HepG2 (cell line): ENCODE measurements at regions not wholly inside any gene's neighbourhood (a gene's known extent, or its start where the extent isn't known, plus 50 kb on each side); places are given as distances from the start of the nearest gene placed in this dataset.

ENCODE experiments used
- ARID3A ChIP-seq: IDR thresholded peaks from 2 replicates; pipeline ENCODE4 v1.6.1; 2012; ENCODE audit warnings: low read depth, low read length, improper control_type of control experiment
- CBX1 ChIP-seq: IDR thresholded peaks from one replicate; pipeline ENCODE4 v1.6.1; 2016; ENCODE audit warnings: antibody characterized with exemption, low read depth
- CCDC6 ChIP-seq: sonication (generic); formaldehyde crosslinking; IDR thresholded peaks from 2 replicates; pipeline ENCODE4 v1.8.1; 2022; ENCODE audit warnings: mild to moderate bottlenecking, missing genetic modification reagents, moderate library complexity
- GABPB1 ChIP-seq: IDR thresholded peaks from 2 replicates; pipeline ENCODE4 v1.6.1; 2016; ENCODE audit warnings: mild to moderate bottlenecking, missing genetic modification reagents, moderate library complexity, missing compliant biosample characterization
- GATAD2A ChIP-seq: IDR thresholded peaks from 2 replicates; pipeline ENCODE4 v1.6.1; 2016
- GLI4 ChIP-seq: sonication (generic); formaldehyde crosslinking; IDR thresholded peaks from 2 replicates; pipeline ENCODE4 v1.5.1; 2020; ENCODE audit warnings: missing genetic modification reagents, mild to moderate bottlenecking, moderate library complexity, borderline replicate concordance
- ISL2 ChIP-seq: sonication (generic); formaldehyde crosslinking; IDR thresholded peaks from 2 replicates; pipeline ENCODE4 v1.5.0; 2020; ENCODE audit warnings: missing genetic modification reagents
- KDM3A ChIP-seq: IDR thresholded peaks from 2 replicates; pipeline ENCODE4 v1.6.1; 2018; ENCODE audit warnings: low read depth, missing compliant biosample characterization
- KDM5A ChIP-seq: fragments of 200-600 bp; sonication (generic); IDR thresholded peaks from 2 replicates; pipeline ENCODE4 v1.7.0; 2018; ENCODE audit warnings: antibody characterized with exemption, mild to moderate bottlenecking, low read length, borderline replicate concordance
- MEIS2 ChIP-seq: sonication (generic); formaldehyde crosslinking; IDR thresholded peaks from 2 replicates; pipeline ENCODE4 v1.9.0; 2021; ENCODE audit warnings: mild to moderate bottlenecking, missing genetic modification reagents
- MNT ChIP-seq: fragments of 450-650 bp; IDR thresholded peaks from 2 replicates; pipeline ENCODE4 v1.6.1; 2016
- NFYB ChIP-seq: sonication (generic); formaldehyde crosslinking; IDR thresholded peaks from 2 replicates; pipeline ENCODE4 v1.4.0; 2020; ENCODE audit warnings: missing genetic modification reagents
- NR2F2 ChIP-seq: IDR thresholded peaks from 2 replicates; pipeline ENCODE4 v1.6.1; 2012; ENCODE audit warnings: low read depth, inconsistent platforms, borderline replicate concordance
- PBX2 ChIP-seq: IDR thresholded peaks from 2 replicates; pipeline ENCODE4 v1.6.1; 2016; ENCODE audit warnings: control low read depth
- RFX5 ChIP-seq: IDR thresholded peaks from 2 replicates; pipeline ENCODE4 v1.6.1; 2011; ENCODE audit warnings: low read depth, low read length, improper control_type of control experiment
- SOX5 ChIP-seq: IDR thresholded peaks from 2 replicates; pipeline ENCODE4 v1.6.1; 2016; ENCODE audit warnings: borderline replicate concordance
- TBP ChIP-seq: sonication (generic); formaldehyde crosslinking; IDR thresholded peaks from 2 replicates; pipeline ENCODE4 v1.5.0; 2020; ENCODE audit warnings: missing genetic modification reagents
- U2AF1 ChIP-seq: fragments of 200-400 bp; formaldehyde crosslinking; optimal IDR thresholded peaks from 2 replicates; pipeline ENCODE3; 2017; ENCODE audit warnings: mild to moderate bottlenecking, low read depth, low read length
- ZBTB3 ChIP-seq: sonication (generic); formaldehyde crosslinking; IDR thresholded peaks from 2 replicates; pipeline ENCODE4 v1.4.0; 2020; ENCODE audit warnings: low read depth, mild to moderate bottlenecking, moderate library complexity, missing genetic modification reagents, borderline replicate concordance
- ZC3H4 ChIP-seq: sonication (generic); formaldehyde crosslinking; IDR thresholded peaks from 2 replicates; pipeline ENCODE4 v1.4.0; 2020; ENCODE audit warnings: missing genetic modification reagents, borderline replicate concordance
- ZNF20 ChIP-seq: sonication (generic); formaldehyde crosslinking; IDR thresholded peaks from 2 replicates; pipeline ENCODE4 v1.4.0; 2020; ENCODE audit warnings: mild to moderate bottlenecking, moderate library complexity, missing genetic modification reagents
- ZNF251 ChIP-seq: sonication (generic); formaldehyde crosslinking; IDR thresholded peaks from 2 replicates; pipeline ENCODE4 v1.9.0; 2021; ENCODE audit warnings: mild to moderate bottlenecking, missing genetic modification reagents
- ZNF331 ChIP-seq: sonication (generic); formaldehyde crosslinking; IDR thresholded peaks from 2 replicates; pipeline ENCODE4 v1.4.0; 2020; ENCODE audit warnings: missing genetic modification reagents
- ZNF512B ChIP-seq: sonication (generic); formaldehyde crosslinking; IDR thresholded peaks from 2 replicates; pipeline ENCODE4 v1.5.1; 2020; ENCODE audit warnings: missing genetic modification reagents, mild to moderate bottlenecking, borderline replicate concordance
- ZNF674 ChIP-seq: sonication (generic); formaldehyde crosslinking; IDR thresholded peaks from 2 replicates; pipeline ENCODE4 v1.5.0; 2020; ENCODE audit warnings: low read depth, mild to moderate bottlenecking, missing genetic modification reagents
- ZNF816 ChIP-seq: sonication (generic); formaldehyde crosslinking; IDR thresholded peaks from 2 replicates; pipeline ENCODE4 v1.8.0; 2022; ENCODE audit warnings: missing genetic modification reagents, mild to moderate bottlenecking, borderline replicate concordance

GRCh38 chr7:45972629-45973312 is 51.7 kb upstream of the IGFBP3 start (continued):
- TF ChIP-seq KDM3A (CRISPR knock-in tag) (no peak), MEIS2 (no peak), TBP (CRISPR knock-in tag) (no peak), CBX1 (no peak), KDM5A (no peak), NR2F2 (no peak), GABPB1 (CRISPR knock-in tag) (peak; percentile 42), ZNF331 (peak; percentile 40; the same call in 1 of the 2 replicates), ZBTB3 (CRISPR knock-in tag) (no peak), ARID3A (no peak), RFX5 (no peak), ZNF512B (CRISPR knock-in tag) (no peak), ISL2 (CRISPR knock-in tag) (0 out of 2 replicates have a peak, but pooled peaks have one; percentile 24), GLI4 (CRISPR knock-in tag) (no peak), CCDC6 (CRISPR knock-in tag) (no peak), SOX5 (CRISPR knock-in tag) (peak; percentile 86), MNT (no peak), GATAD2A (CRISPR knock-in tag) (peak; percentile 82), ZC3H4 (CRISPR knock-in tag) (no peak), ZNF674 (CRISPR knock-in tag) (no peak), ZNF20 (CRISPR knock-in tag) (no peak), ZNF816 (CRISPR knock-in tag) (no peak), NFYB (CRISPR knock-in tag) (no peak), PBX2 (CRISPR knock-in tag) (no peak), U2AF1 (no peak), ZNF251 (CRISPR knock-in tag) (no peak)
